Spleen (tissue), 7 donors: ENCODE measurements at regions not wholly inside any gene's neighbourhood (a gene's known extent, or its start where the extent isn't known, plus 50 kb on each side); places are given as distances from the start of the nearest gene placed in this dataset.

Experiments used
- POLR2A ChIP-seq, 3 donors: fragments of 450-650 bp; IDR thresholded peaks; one replicate each; pipeline ENCODE4 v1.5.1; 2017; ENCODE audit warnings: antibody characterized with exemption in 3 of 3, mild to moderate bottlenecking in 1 of 3
- POLR2AphosphoS5 ChIP-seq, 3 donors: sonication (generic); formaldehyde crosslinking; IDR thresholded peaks; one replicate each; pipeline ENCODE4 v1.5.1; 2017; ENCODE audit warnings: antibody characterized with exemption in 3 of 3
- TF ChIP-seq, protein P1 (sequence below), 11 experiments: fragments of 200-600 bp in 7 of 11; fragments of 450-650 bp in 4 of 11; sonication (generic) in 4 of 11; IDR thresholded peaks in 8 of 11; conservative IDR thresholded peaks in 3 of 11; 1 replicate in 7 of 11; 2 replicates in 4 of 11; pipeline versions ENCODE4 v1.4.0 to v1.8.0; 2016 to 2021; ENCODE audit warnings: antibody characterized with exemption in 11 of 11, inconsistent platforms in 4 of 11, mild to moderate bottlenecking in 1 of 11
- donor health status: DM: no; HTN: no; CAD: no; lungs with moderate emphysema.
- donor health status: DM: no; HTN: no; CAD: no.
- donor health status: DM: no; HTN: no; CAD: no.

DNA sequence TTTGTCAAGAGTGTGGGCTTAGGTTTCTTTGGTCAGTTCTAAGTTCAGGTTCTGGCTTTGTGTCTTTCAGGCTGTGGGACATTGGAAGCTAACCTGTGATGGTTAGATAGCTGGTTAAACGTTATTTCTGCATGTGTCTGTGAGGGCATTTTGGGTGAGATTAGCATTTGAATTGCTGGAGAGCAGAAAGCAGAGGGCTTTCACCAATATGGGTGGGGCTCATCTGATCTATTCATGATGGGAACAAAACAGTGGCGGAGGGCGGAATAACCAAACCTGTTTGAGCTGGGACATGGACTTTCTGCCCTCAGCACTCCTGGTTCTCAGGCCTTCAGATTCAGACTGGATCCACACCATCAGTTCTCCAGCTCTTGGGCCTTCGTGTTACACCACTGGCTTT, 195.4 kb downstream of the KLF13 start:
- TF ChIP-seq, protein P1, sequence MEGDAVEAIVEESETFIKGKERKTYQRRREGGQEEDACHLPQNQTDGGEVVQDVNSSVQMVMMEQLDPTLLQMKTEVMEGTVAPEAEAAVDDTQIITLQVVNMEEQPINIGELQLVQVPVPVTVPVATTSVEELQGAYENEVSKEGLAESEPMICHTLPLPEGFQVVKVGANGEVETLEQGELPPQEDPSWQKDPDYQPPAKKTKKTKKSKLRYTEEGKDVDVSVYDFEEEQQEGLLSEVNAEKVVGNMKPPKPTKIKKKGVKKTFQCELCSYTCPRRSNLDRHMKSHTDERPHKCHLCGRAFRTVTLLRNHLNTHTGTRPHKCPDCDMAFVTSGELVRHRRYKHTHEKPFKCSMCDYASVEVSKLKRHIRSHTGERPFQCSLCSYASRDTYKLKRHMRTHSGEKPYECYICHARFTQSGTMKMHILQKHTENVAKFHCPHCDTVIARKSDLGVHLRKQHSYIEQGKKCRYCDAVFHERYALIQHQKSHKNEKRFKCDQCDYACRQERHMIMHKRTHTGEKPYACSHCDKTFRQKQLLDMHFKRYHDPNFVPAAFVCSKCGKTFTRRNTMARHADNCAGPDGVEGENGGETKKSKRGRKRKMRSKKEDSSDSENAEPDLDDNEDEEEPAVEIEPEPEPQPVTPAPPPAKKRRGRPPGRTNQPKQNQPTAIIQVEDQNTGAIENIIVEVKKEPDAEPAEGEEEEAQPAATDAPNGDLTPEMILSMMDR (IDR thresholded peaks at IDR 0.05 in 8 of 11, conservative IDR thresholded peaks at IDR 0.05 in 3 of 11): no peak
- no peak for TF ChIP-seq POLR2A (IDR thresholded peaks at IDR 0.05)
- no peak for TF ChIP-seq POLR2AphosphoS5 (IDR thresholded peaks at IDR 0.05)
